Keratinocyte (primary cell): ENCODE measurements at regions not wholly inside any gene's neighbourhood (a gene's known extent, or its start where the extent isn't known, plus 50 kb on each side); places are given as distances from the start of the nearest gene placed in this dataset.

Experiments used
- DNase-seq: peaks from one replicate; pipeline ENCODE4 v3.0.0-alpha.2; 2011; ENCODE audit warnings: low read depth, missing footprints, low spot score
- FAIRE-seq: peaks from 2 replicates; lab custom pipeline; 2011; peaks lifted over from hg19 to GRCh38; lab: Jason Lieb, UNC
- H2AFZ ChIP-seq: 2 replicates; pipeline ENCODE4 v1.6.0; 2012; ENCODE audit warnings: low read length, control low read depth, inconsistent platforms; ENCODE audit not compliant: control insufficient read depth
- H3K27ac ChIP-seq: 2 replicates; pipeline ENCODE4 v1.5.1; 2011; ENCODE audit warnings: low read length; ENCODE audit not compliant: control insufficient read depth, insufficient read depth
- H3K27me3 ChIP-seq: 3 replicates; pipeline ENCODE4 v1.6.0; 2011; ENCODE audit warnings: low read length; ENCODE audit not compliant: control insufficient read depth, insufficient read depth; ENCODE audit errors: extremely low read depth
- H3K36me3 ChIP-seq, 2 experiments: 2 replicates in 1 of 2; 3 replicates in 1 of 2; pipeline ENCODE4 v1.5.1; 2011; ENCODE audit warnings: low read length in 2 of 2, mild to moderate bottlenecking in 1 of 2; ENCODE audit not compliant: control insufficient read depth in 2 of 2, insufficient read depth in 2 of 2; ENCODE audit errors: extremely low read depth in 1 of 2
- H3K4me1 ChIP-seq: 3 replicates; pipeline ENCODE4 v1.5.1; 2011; ENCODE audit warnings: low read length; ENCODE audit not compliant: control insufficient read depth, insufficient read depth; ENCODE audit errors: extremely low read depth
- H3K4me2 ChIP-seq: 3 replicates; pipeline ENCODE4 v1.6.0; 2011; ENCODE audit warnings: low read depth, low read length; ENCODE audit not compliant: control insufficient read depth, insufficient read depth; ENCODE audit errors: extremely low read depth
- H3K4me3 ChIP-seq, 3 experiments: fragments of 200-600 bp in 1 of 3; sonication (generic) in 1 of 3; 2 replicates in 2 of 3; 3 replicates in 1 of 3; pipeline ENCODE4 v1.5.1; 2011 to 2016; ENCODE audit warnings: low read length in 3 of 3, mild to moderate bottlenecking in 3 of 3, control low read depth in 2 of 3, inconsistent platforms in 1 of 3, low read depth in 1 of 3, mixed read lengths in 1 of 3, mixed run types in 1 of 3, moderate library complexity in 1 of 3; ENCODE audit not compliant: control insufficient read depth in 2 of 3, insufficient read depth in 2 of 3; ENCODE audit errors: extremely low read depth in 1 of 3
- H3K79me2 ChIP-seq: 2 replicates; pipeline ENCODE4 v1.6.0; 2012; ENCODE audit warnings: low read length; ENCODE audit not compliant: control insufficient read depth, insufficient read depth
- H3K9ac ChIP-seq: 3 replicates; pipeline ENCODE4 v1.6.0; 2011; ENCODE audit warnings: low read length; ENCODE audit not compliant: control insufficient read depth, insufficient read depth; ENCODE audit errors: extremely low read depth
- H3K9me1 ChIP-seq: 3 replicates; pipeline ENCODE4 v1.6.0; 2011; ENCODE audit warnings: low read length; ENCODE audit not compliant: control insufficient read depth, insufficient read depth; ENCODE audit errors: extremely low read depth
- H3K9me3 ChIP-seq: 2 replicates; pipeline ENCODE4 v1.5.1; 2012; ENCODE audit warnings: low read depth, low read length; ENCODE audit not compliant: control insufficient read depth
- H4K20me1 ChIP-seq: 3 replicates; pipeline ENCODE4 v1.6.0; 2011; ENCODE audit warnings: low read length; ENCODE audit not compliant: control insufficient read depth, insufficient read depth; ENCODE audit errors: extremely low read depth
- CTCF ChIP-seq, 3 experiments: IDR thresholded peaks in 1 of 3; conservative IDR thresholded peaks in 1 of 3; optimal IDR thresholded peaks in 1 of 3; 2 replicates in 2 of 3; 3 replicates in 1 of 3; pipeline versions ENCODE3 to v1.5.1; 2011; ENCODE audit warnings: low read length in 3 of 3, mild to moderate bottlenecking in 3 of 3, moderate library complexity in 2 of 3, control low read depth in 1 of 3, inconsistent platforms in 1 of 3; ENCODE audit not compliant: insufficient read depth in 2 of 3; ENCODE audit errors: extremely low read depth in 1 of 3
- EZH2 ChIP-seq: IDR thresholded peaks from one replicate; pipeline ENCODE4 v1.6.1; 2012; ENCODE audit warnings: inconsistent platforms, mild to moderate bottlenecking, low read length, moderate library complexity
- dilution Hi-C: fragments of 300-500 bp; cut with MboI; formaldehyde crosslinking; loops from one replicate; pipeline ENCODE4 v1.7.0; 2020; ENCODE audit warnings: low sequenced_read_pairs; ENCODE audit not compliant: extremely low pct_ligation_motif_present

- FAIRE-seq = no peak
- TF ChIP-seq EZH2 (no peak), CTCF (optimal IDR thresholded peaks at IDR 0.05 in 1 of 3, IDR thresholded peaks at IDR 0.05 in 1 of 3, conservative IDR thresholded peaks at IDR 0.05 in 1 of 3; ENCODE audit: extremely low read depth in 1 of 3, insufficient read depth in 2 of 3, low read length in 3 of 3) (no peak)
- H2AFZ ChIP-seq = no peak overlapping the region
- H3K79me2 ChIP-seq = no peaks in the 10 kb centered on the region
- no peaks in the 10 kb centered on the region for H3K36me3 ChIP-seq
- no peaks in the 10 kb centered on the region for H3K9me3 ChIP-seq
- dilution Hi-C loops = no loop called here
- no peak for DNase-seq
- no peak overlapping the region for H3K27ac ChIP-seq
- no peak overlapping the region for H3K9ac ChIP-seq
- H4K20me1 ChIP-seq = no peaks in the 10 kb centered on the region
- H3K4me1 ChIP-seq = no peaks in the 10 kb centered on the region
- H3K27me3 ChIP-seq = no peaks in the 10 kb centered on the region
- H3K9me1 ChIP-seq = no peaks in the 10 kb centered on the region
- no peak overlapping the region for H3K4me2 ChIP-seq
- H3K4me3 ChIP-seq = no peak overlapping the region
Observed at GRCh38 chr2:4690913-4691312, 987.5 kb downstream of the DCDC2C start.

- no peak for DNase-seq
- H3K9ac ChIP-seq = no peak overlapping the region
- dilution Hi-C loops = no loop called here
Observed at GRCh38 chr2:4693266-4693665, 989.9 kb downstream of the DCDC2C start.

More at GRCh38 chr2:4693266-4693665, 989.9 kb downstream of the DCDC2C start:
- Histone ChIP-seq H3K9me3 (no peaks in the 10 kb centered on the region), H2AFZ (no peak overlapping the region), H3K4me3 (no peak overlapping the region), H3K9me1 (no peaks in the 10 kb centered on the region), H3K27me3 (no peaks in the 10 kb centered on the region), H3K36me3 (no peaks in the 10 kb centered on the region), H3K4me2 (no peak overlapping the region), H3K27ac (no peak overlapping the region), H3K79me2 (no peaks in the 10 kb centered on the region), H4K20me1 (no peaks in the 10 kb centered on the region), H3K4me1 (no peaks in the 10 kb centered on the region)
- no peak for FAIRE-seq
- TF ChIP-seq EZH2 (no peak), CTCF (optimal IDR thresholded peaks at IDR 0.05 in 1 of 3, IDR thresholded peaks at IDR 0.05 in 1 of 3, conservative IDR thresholded peaks at IDR 0.05 in 1 of 3; ENCODE audit: extremely low read depth in 1 of 3, insufficient read depth in 2 of 3, low read length in 3 of 3) (no peak)
